HG03039 (cell line): ENCODE measurements at regions not wholly inside any gene's neighbourhood (a gene's known extent, or its start where the extent isn't known, plus 50 kb on each side); places are given as distances from the start of the nearest gene placed in this dataset.

Source experiments
- ATAC-seq: cut with Tn5 transposase; IDR thresholded peaks from one replicate; pipeline ENCODE4 v1.9.1; 2021; ENCODE audit warnings: mild to moderate bottlenecking, moderate library complexity; ENCODE audit not compliant: unreplicated experiment

GRCh38 chr3:28890373-28890772, 390.5 kb upstream of the RBMS3 start:
- ATAC-seq, result no peak

- no peak for ATAC-seq
Observed at GRCh38 chr3:28891485-28891884, 389.4 kb upstream of the RBMS3 start.

GRCh38 chr3:28900301-28900700, 380.6 kb upstream of the RBMS3 start:
- no peak for ATAC-seq

GRCh38 chr3:28901018-28901417, 379.9 kb upstream of the RBMS3 start:
- no peak for ATAC-seq

- no peak for ATAC-seq
Observed at GRCh38 chr3:28903171-28903601, 377.7 kb upstream of the RBMS3 start.

GRCh38 chr3:28905798-28906197, 375.1 kb upstream of the RBMS3 start:
- ATAC-seq, result no peak

GRCh38 chr3:28906561-28907310, 374.1 kb upstream of the RBMS3 start:
- ATAC-seq, result no peak

GRCh38 chr3:28907616-28908015, 373.3 kb upstream of the RBMS3 start:
- ATAC-seq, result no peak

- no peak for ATAC-seq
Observed at GRCh38 chr3:28912120-28912885, 368.6 kb upstream of the RBMS3 start.

- no peak for ATAC-seq
Observed at GRCh38 chr3:28915741-28916500, 364.9 kb upstream of the RBMS3 start.

GRCh38 chr3:28916713-28917499, 364.0 kb upstream of the RBMS3 start:
- ATAC-seq, result peak; percentile 81

- ATAC-seq, result no peak
Observed at GRCh38 chr3:28917895-28918475, 362.9 kb upstream of the RBMS3 start.

- no peak for ATAC-seq
Observed at GRCh38 chr3:28922376-28922775, 358.5 kb upstream of the RBMS3 start.

- ATAC-seq, result no peak
Observed at GRCh38 chr3:28923994-28924393, 356.9 kb upstream of the RBMS3 start.

GRCh38 chr3:28924744-28925360, 356.0 kb upstream of the RBMS3 start:
- ATAC-seq, result no peak

- no peak for ATAC-seq
Observed at GRCh38 chr3:28933337-28933736, 347.5 kb upstream of the RBMS3 start.

GRCh38 chr3:28934126-28934813, 346.6 kb upstream of the RBMS3 start:
- ATAC-seq, result no peak

- no peak for ATAC-seq
Observed at GRCh38 chr3:28935146-28935545, 345.7 kb upstream of the RBMS3 start.

- no peak for ATAC-seq
Observed at GRCh38 chr3:28936154-28936553, 344.7 kb upstream of the RBMS3 start.
